Pancreas (tissue), 10 donors: ENCODE measurements at regions not wholly inside any gene's neighbourhood (a gene's known extent, or its start where the extent isn't known, plus 50 kb on each side); places are given as distances from the start of the nearest gene placed in this dataset.

ENCODE experiments used
- ATAC-seq, 4 donors: fragments of 200-7000 bp; cut with Tn5 transposase; one replicate each; pipeline versions ENCODE4 v1.8.0 to v1.9.1; 2020; ENCODE audit warnings: mild to moderate bottlenecking in 4 of 4, moderate library complexity in 4 of 4
- DNase-seq, 6 donors: peaks; one replicate each; pipeline ENCODE4 v3.0.0-alpha.2; 2020
- FAIRE-seq: peaks from 2 replicates; lab custom pipeline; 2012; peaks lifted over from hg19 to GRCh38; lab: Jason Lieb, UNC
- H3K27ac ChIP-seq, 4 donors: fragments of 200-600 bp; sonication (generic); 1 replicate in 3 of 4; 2 replicates in 1 of 4; pipeline versions ENCODE4 v1.5.0 to v1.8.0; 2020
- H3K27me3 ChIP-seq, 4 donors: fragments of 200-600 bp; one replicate each; pipeline ENCODE4 v1.8.0; 2021
- H3K36me3 ChIP-seq, 3 donors: fragments of 200-600 bp; sonication (generic) in 1 of 3; one replicate each; pipeline versions ENCODE4 v1.5.0 to v1.8.0; 2020 to 2021
- H3K4me1 ChIP-seq, 3 donors: fragments of 200-600 bp; one replicate each; pipeline ENCODE4 v1.8.0; 2021
- H3K4me3 ChIP-seq, 4 donors: fragments of 200-600 bp; sonication (generic) in 2 of 4; one replicate each; pipeline versions ENCODE4 v1.5.0 to v1.8.0; 2020 to 2021
- H3K9me3 ChIP-seq, 4 donors: fragments of 200-600 bp; one replicate each; pipeline ENCODE4 v1.8.0; 2021
- WGBS, 2 donors: extraction: QIAGEN DNeasy Blood & Tissue Kit; methylation state at CpG; one replicate each; pipeline ENCODE4 v1.1.7; 2013; 5-methylcytosine and 5-hydroxymethylcytosine counted together
- intact Hi-C, 3 donors: fragments of 100-400 bp; cut with DNase I; formaldehyde crosslinking; loops; one replicate each; pipeline versions ENCODE4 v1.11.1 to v1.14.2; 2022
- TF ChIP-seq, protein P1 (sequence below), 4 donors: fragments of 200-600 bp; sonication (generic) in 3 of 4; IDR thresholded peaks; one replicate each; pipeline versions ENCODE4 v1.5.0 to v1.8.0; 2021; ENCODE audit warnings: antibody characterized with exemption in 4 of 4
- donor health status: healthy with polysubstance abuse.
- donor health status: DM: no; HTN: no; CAD: no; lungs with moderate emphysema.
- donor health status: DM: no; HTN: no; CAD: no.
- donor health status: control.
- donor health status: control.
- donor health status: Bipolar disorder and iron deficiency.
- donor health status: DM: yes; HTN: yes; CAD: no.
- donor health status: DM: no; HTN: no; CAD: no.
- donor health status: DM: no; HTN: no; CAD: no.
- donor health status: DM: yes; HTN: yes; CAD: no.

DNA sequence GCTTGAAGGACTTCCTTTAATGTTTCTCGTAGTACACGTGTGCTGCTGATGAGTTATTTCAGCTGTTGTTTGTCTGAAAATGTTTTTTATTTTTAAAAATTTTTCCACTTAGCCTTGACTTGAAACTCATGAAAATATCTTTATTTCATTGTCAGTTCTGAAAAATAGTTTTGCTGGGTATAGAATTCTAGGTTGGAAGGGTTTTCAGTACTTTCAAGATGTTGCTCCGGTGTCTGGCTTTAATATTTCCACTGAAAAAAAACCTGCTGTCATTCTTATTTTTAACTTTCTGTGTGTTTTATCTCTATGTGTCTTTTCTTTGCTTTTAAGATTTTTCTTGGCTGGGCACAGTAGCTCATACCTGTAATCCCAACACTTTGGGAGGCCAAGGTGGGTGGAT lies 103.8 kb downstream of the UNCX start:
- FAIRE-seq (no peak), DNase-seq (no peak), ATAC-seq (no peak)
- Histone ChIP-seq H3K36me3 (no peaks in the 10 kb centered on the region), H3K4me1 (no peaks in the 10 kb centered on the region), H3K27me3 (no peaks in the 10 kb centered on the region), H3K9me3 (no peaks in the 10 kb centered on the region), H3K4me3 (no peak overlapping the region), H3K27ac (no peak overlapping the region)
- intact Hi-C loops, result no loop called here
- TF ChIP-seq, protein P1, sequence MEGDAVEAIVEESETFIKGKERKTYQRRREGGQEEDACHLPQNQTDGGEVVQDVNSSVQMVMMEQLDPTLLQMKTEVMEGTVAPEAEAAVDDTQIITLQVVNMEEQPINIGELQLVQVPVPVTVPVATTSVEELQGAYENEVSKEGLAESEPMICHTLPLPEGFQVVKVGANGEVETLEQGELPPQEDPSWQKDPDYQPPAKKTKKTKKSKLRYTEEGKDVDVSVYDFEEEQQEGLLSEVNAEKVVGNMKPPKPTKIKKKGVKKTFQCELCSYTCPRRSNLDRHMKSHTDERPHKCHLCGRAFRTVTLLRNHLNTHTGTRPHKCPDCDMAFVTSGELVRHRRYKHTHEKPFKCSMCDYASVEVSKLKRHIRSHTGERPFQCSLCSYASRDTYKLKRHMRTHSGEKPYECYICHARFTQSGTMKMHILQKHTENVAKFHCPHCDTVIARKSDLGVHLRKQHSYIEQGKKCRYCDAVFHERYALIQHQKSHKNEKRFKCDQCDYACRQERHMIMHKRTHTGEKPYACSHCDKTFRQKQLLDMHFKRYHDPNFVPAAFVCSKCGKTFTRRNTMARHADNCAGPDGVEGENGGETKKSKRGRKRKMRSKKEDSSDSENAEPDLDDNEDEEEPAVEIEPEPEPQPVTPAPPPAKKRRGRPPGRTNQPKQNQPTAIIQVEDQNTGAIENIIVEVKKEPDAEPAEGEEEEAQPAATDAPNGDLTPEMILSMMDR (IDR thresholded peaks at IDR 0.05), result no peak
- WGBS, 2 donors, result 72 to 80% methylated on average over 3 of the region's 3 CpGs

DNA sequence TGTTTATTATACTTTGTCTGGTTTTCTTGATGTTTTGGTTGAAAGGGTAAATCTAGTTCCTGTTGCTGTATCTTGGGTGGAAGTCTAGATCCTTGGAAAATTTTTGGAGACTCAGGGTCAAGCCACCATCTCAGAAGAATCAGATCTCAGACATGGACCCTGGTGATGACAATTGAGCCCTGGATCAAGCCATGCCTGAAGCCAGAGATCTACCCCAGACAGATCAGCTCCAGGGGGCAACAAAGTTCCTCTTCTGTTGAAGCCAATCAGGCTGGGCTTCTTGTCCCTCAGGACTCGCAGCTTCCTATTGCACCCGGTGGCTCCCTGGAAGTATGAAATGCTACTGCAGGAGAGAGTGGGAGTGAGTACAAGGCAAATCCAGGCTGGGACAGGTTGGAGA lies 106.9 kb downstream of the UNCX start:
- FAIRE-seq (no peak), DNase-seq (peak in 1 of 6 donors; percentile 5), ATAC-seq (no peak)
- Histone ChIP-seq H3K9me3 (no peaks in the 10 kb centered on the region), H3K4me1 (no peaks in the 10 kb centered on the region), H3K27me3 (no peaks in the 10 kb centered on the region), H3K4me3 (no peak overlapping the region), H3K27ac (no peak overlapping the region), H3K36me3 (no peaks in the 10 kb centered on the region)
- intact Hi-C loops, result no loop called here
- TF ChIP-seq, protein P1 (IDR thresholded peaks at IDR 0.05), result no peak
- 74 to 84% methylated on average over 2 of the region's 2 CpGs for WGBS, 2 donors

DNA sequence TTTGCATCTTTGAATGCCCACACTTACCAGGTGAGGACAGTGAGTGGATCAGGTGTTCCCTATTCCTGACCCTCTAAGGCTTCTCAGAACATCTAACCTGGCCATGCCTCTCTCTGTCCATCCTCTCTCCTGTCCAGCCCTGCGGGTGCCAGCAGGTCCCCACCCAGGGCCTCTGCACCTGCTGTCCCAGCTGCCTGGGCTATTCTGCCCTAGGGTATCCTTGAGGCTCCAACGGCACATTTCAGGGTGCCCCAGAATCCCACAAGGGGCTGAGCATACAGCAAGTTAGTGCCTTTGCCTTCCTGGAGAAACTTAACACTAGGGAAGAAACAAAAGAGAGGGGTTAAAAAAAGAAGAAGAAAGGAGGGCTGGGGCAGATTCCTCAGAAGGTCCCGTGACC lies 107.4 kb downstream of the UNCX start:
- no peak for FAIRE-seq

DNA sequence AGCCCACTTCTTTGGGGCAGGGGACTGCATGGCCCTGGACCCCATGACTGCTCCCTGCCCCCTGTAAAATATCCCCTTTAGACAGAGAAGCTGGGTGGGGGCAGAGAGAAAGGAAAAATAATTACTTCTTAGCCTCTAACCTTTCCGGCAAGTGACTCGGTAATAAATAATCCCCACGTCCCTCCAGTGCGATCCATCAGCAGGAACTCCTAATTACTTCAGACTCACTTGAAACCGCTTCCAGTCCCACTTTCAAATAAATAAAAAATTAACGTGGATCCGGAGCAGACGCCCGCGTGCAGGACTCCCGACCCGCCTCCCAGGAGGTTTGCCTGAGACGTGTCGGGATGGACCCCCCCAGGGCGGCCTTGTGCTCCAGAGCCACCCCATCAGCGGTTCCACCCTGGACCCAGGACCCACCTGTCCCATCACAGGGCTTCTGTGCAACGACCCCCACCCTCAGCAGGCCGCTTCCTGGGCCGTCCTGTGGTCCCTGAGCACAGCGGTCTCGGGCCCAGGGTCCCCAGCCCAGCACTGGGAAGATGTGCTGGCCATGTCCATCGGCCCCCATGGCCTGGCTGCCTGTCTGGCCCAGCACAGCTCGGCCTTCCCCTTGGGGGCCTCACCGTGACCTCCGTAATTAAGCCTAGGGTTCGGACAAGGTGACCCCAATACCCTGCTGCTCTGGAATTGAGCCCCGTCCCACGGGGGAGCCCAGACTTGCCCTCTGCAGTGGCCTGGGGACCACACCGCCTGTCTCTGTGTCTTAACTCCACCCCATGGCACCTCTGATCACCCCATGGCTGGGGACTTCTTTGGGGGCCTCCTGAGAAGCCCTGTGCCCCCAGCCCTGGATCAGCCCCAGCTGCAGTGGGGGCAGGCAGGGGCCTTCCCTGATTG lies 108.0 kb downstream of the UNCX start:
- no peak overlapping the region for H3K27ac ChIP-seq
- no peak overlapping the region for H3K4me3 ChIP-seq
- H3K4me1 ChIP-seq, result no peaks in the 10 kb centered on the region
- intact Hi-C loops, result no loop called here
- H3K27me3 ChIP-seq, result no peaks in the 10 kb centered on the region
- peak in 1 of 6 donors; percentile 30 for DNase-seq
- TF ChIP-seq, protein P1 (IDR thresholded peaks at IDR 0.05), result no peak
- no peak for ATAC-seq
- no peaks in the 10 kb centered on the region for H3K9me3 ChIP-seq
- 59 to 67% methylated on average over 29 of the region's 29 CpGs for WGBS, 2 donors
- H3K36me3 ChIP-seq, result no peaks in the 10 kb centered on the region
- FAIRE-seq, result no peak

More for the DNA sequence above, 107.4 kb downstream of the UNCX start:
- no peak for ATAC-seq
- H3K4me3 ChIP-seq, result no peak overlapping the region
- intact Hi-C loops, result no loop called here
- TF ChIP-seq, protein P1 (IDR thresholded peaks at IDR 0.05), result no peak
- H3K4me1 ChIP-seq, result no peaks in the 10 kb centered on the region
- WGBS, 2 donors, result 55 to 69% methylated on average over 3 of the region's 3 CpGs
- no peaks in the 10 kb centered on the region for H3K27me3 ChIP-seq
- no peaks in the 10 kb centered on the region for H3K36me3 ChIP-seq
- DNase-seq, result peak in 1 of 6 donors; percentile 19
- H3K27ac ChIP-seq, result no peak overlapping the region
- H3K9me3 ChIP-seq, result no peaks in the 10 kb centered on the region
